Activated CD4-positive, alpha-beta T cell treated with anti-CD3 and anti-CD28 coated beads for 48 hours (primary cell): ENCODE measurements at regions not wholly inside any gene's neighbourhood (a gene's known extent, or its start where the extent isn't known, plus 50 kb on each side); places are given as distances from the start of the nearest gene placed in this dataset.

ENCODE experiments used
- DNase-seq: peaks from one replicate; pipeline ENCODE4 v3.0.0-alpha.2; 2020

DNA sequence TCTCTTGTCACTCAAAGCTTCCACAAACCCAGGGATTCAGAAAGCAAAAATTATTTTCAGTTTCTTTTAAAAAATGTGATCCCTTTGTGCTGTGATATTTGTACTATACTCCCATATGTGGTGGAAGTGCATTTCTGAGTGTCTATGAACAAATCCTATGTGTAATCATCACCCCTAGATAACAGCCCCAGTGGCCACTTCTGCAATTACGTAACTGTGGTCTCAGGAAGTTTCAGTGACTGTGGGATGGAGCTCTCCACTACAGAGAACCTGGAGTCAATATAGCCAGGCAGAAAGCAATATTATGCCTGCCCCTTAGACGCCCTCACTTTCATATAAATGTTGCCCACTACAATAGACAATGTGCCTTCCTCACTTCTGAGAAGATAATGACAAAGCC lies 1101.7 kb upstream of the GHITM start:
- DNase-seq: no peak

DNA sequence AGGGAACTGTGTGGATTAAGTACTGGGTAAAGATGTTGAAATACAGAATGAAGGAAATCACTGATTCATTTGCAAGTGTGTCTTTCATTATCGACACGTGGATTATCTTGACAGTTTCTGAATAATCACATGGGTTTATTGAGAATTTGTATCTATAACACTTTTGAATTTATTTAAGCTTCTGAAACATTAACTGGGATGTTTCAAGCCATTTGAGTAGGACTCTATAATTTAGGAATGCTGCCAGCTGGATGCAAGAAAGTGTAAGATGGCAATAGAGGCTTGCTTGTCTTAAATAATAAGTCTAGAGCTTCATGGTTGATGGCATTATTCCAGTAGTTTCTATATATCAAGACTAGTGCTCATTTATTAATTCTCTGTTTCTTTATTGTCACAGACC lies 1100.7 kb upstream of the GHITM start:
- no peak for DNase-seq

DNA sequence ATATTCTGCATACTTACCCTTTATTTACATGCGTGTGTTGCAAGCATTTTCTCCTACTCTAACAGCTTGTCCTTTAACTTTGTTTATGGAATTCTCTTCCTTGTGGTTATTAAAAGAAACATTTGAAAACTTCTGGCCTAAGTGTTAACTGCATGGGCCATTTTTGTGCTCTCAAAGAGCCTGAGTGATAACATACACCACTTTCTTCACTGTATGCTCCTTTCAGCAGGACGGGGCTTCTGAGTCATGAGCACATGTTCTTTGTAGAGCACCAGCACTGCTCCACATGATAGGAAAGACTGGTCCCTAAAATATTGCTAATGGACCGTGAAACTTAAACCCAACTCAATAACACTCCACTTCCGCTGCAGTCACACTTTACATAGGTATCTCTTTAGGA lies 1093.6 kb upstream of the GHITM start:
- no peak for DNase-seq

DNA sequence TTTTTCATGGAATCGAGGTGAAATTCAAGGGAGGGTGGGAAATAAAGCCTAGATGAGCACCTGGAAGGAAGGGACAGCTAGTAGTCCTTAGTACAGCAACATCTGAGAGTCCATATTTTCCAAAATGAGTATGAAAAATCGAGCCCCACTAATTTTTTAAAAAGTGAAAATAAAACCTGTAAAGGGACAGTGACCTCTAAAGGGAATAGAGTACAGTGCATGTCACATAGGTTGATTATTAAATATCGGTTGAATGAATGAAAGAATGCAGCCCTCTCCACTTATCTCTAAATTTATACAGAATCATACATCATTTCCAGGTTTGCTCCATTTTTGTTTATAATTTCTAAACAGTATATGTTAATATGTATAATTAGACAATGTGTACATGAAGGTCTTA lies 1088.5 kb upstream of the GHITM start:
- DNase-seq: no peak

DNA sequence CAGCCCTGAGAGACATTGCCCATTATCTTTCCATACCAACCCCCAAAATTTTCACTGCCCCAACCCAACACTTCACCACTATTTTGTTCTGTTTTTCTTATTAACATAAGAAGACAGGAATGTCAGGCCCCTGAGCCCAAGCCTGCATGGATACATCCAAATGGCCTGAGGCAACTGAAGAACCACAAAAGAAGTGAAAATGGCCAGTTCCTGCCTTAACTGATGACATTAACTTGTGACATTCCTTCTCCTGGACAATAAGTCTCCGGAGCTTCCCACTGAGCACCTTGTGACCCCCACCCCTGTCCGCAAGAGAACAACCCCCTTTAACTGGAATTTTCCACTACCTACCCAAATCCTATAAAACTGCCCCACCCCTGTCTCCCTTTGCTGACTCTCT lies 1076.4 kb upstream of the GHITM start:
- no peak for DNase-seq

DNA sequence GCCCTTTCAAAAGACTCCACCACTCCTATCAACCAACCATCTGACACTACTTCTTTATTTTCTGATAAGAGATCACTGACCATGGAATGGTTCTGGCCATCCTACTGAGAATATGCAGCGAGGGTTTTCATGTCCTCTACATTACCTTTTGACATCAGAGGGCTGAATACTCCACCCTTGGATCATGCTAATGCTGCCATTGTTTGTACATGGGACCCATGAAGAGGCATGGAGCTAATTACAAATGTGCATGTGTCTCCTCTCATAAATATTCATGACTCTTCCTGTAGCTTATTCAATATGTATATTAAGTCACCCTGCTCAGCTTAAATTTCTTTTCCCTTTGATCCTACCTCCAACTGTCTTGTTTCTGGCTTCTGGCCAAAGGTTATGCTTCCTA lies 1065.8 kb upstream of the GHITM start:
- no peak for DNase-seq

DNA sequence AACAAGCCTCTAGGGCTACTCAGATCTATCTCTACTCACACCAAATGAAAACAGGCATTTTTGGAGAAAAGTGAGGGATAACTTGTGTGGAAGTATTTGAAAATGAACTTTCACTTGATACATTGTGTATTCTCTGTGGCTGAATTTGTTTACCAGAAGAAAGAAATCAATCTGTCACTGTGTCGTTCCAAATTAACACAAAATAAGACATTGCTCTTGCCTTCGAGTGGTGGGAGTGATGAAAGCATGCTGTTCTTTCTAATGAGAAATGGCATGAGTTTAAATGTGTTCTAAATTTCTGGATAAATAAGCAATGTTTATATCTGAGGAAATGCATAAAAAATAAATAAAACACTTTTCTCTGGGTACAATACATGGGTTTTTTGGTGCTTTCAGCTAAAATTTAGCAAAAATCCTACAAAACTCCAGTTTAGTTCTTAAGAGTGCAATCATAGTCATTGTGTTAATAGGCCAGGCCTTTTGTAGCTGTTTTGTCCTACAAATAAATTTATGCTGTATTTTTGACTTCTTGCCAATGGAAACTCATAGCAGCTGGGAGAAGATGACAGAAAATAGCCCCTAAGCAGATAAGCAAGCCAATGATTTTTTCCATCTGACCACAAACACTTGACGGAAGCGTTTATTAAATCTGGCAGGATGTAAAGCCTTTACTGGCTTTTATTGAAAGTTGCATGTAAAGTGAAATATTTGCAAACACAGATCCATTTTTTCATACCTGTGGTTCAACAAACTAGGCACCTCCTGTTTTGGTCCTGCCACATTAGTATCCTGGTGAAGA lies 1064.1 kb upstream of the GHITM start:
- DNase-seq: no peak

DNA sequence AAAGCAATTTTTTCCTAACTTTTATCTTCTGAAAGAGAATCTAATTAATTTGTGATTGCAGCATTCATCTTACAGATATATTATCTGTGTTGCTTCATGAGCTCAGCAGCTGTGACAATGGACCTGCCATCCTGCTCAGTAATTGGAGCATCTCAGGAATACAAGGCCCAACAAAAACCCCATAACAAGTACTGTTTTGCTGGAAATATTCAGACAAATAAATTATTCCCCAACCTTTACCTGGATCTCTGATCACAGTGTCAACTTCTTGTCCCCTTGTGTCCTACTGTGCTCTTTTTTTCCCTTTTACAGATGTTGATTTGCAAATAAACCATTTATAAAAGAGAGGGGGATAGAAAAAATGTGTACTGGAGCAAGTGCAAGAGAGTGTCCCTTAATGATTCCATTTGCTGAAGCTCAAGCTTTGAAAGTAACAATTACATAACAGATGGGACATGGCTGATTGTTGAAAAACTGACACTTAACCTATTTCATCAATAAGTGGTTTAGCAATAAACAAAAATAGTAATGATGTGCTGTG lies 1063.4 kb upstream of the GHITM start:
- DNase-seq: no peak

DNA sequence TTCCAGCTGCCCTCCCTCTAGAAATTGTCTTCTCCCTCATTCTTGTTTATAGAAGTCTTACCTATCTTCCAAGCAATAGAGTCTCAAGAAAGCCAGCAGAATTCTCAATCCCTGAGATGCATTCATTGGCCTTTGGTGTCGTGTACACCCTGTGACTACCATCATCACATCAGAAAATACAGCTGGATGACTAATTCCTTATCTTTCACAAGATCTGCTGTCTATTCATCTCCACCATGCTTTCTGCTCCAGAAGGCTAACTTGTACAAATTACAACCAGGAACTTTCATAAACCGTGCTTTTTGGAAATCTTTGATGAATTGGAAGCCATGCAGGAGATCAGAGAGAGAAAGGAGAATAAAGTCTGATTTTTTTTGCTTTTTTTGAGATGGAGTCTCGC lies 1062.9 kb upstream of the GHITM start:
- no peak for DNase-seq

DNA sequence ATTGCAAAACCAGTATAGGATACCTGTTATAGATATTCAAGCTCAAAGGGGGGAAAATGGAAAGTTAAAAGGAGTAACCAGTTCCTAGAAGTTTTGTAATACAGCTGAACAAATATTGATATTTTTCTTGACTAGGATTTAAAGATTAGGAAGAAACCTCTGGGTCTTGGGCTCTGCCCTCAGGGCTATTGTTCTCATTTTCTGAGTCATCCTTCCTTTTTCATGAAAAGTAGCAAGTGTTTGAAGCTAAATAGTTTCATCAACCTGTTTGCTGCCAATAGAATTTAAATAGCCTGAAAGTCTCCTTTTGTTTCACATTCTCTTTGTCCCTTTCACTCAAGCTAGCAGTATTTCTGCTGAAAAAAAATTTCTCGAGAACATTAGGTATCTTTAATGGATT lies 1061.1 kb upstream of the GHITM start:
- no peak for DNase-seq

DNA sequence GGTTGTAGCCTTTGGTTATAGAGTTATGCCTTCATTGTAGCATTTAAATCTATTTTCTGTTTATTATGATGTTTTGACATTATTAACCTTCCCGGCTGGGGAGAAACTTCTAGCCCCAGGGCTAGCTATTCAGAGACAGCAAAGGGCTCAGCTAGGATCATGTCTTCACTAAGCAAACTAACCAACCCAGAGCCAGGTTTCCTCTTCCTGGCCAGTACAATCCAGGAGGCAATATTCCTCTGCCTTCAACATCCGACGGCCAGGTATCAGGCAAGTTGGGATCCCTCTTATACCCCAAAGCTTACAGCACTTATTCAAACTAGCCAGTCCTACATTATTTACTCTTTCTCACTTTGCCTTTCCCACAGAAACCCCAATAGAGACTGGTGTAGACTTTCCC lies 1060.7 kb upstream of the GHITM start:
- DNase-seq: no peak

DNA sequence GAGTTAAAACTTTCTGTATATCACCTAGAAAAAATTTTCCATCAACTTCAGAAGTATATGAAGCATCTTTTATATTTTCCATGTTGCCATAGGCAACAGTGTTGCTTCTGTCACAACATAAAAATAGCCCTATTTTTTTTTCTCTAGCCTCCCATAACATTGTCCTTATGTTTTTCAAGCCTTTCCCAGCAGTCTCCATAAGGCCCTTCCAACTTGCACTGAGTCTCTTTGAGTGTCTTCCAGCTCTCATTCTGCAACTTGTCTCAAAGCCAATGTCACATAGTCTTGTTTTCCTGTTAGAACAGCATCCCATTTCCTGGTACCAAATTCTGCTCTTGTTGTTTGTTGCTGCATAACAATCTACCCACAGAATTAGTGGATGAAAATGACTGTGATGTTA lies 1055.5 kb upstream of the GHITM start:
- no peak for DNase-seq

DNA sequence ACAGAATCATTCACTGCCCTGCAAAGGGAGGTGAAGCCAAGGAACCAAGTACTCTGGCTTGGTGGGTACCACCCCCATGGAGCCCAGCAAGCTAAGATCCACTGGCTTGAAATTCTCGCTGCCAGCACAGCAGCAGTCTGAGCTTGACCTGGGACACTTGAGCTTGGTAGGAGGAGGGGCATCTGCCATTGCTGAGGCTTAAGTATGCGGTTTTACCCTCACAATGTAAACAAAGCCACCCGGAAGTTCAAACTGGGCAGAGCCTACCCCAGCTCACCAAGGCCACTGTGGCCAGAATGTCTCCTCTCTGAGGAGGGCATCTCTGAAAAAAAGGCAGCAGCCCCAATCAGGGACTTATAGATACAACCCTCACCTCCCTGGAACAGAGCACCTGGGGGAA lies 1050.0 kb upstream of the GHITM start:
- no peak for DNase-seq

DNA sequence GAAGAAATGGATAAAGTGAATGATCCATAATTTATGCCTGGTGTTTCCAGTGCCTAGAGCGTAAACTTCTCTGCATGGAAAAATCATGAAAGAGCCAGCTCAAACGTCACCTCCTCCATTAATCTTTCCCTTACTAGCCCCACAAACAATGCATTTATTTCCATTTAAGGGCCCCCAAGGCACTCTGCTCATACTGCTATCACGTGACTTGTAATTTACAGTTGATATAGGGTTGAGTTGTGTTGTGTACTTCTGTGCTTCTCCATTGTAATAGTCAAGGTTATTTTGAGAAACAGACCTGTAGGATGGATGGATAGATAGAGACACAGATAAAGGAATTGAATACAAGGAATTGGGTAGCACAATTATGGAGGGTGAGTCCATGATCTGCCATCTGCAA lies 1034.7 kb upstream of the GHITM start:
- DNase-seq: no peak

DNA sequence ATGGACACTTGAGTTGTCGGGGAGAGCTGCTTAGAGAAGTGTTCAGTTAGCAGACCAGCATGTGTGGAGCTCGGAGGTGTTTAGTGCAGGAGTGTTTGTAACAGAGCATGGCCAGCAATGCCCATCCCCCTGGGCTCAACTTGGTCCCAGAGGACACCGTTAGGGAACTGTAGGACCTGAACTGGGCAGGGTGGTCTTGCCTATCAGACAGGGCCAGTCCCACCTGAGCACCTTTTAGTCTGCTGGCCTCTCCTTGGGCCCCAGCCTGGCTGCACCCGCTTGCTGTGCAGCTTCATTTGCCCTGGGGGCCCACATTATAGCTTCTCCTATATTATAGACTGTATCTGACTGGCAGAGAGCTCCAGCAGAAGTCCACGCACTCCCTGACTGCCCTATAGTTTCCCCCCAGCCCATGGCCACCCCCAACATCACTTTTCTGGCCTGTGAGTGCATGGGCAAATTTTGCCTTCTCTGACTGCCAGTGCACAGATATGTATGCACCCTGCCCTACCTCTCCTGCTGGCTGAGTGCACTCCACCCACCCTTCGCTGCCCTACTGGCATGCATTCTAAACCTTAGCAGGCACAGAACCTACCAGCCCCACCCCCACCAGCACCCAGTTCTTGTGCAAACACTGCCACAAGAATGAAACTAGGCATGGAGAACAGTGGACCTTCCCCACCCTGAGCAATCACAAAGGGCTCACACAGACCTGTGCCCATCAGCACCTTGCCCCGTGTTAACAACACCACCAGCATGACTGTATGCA lies 1030.6 kb upstream of the GHITM start:
- DNase-seq: no peak

DNA sequence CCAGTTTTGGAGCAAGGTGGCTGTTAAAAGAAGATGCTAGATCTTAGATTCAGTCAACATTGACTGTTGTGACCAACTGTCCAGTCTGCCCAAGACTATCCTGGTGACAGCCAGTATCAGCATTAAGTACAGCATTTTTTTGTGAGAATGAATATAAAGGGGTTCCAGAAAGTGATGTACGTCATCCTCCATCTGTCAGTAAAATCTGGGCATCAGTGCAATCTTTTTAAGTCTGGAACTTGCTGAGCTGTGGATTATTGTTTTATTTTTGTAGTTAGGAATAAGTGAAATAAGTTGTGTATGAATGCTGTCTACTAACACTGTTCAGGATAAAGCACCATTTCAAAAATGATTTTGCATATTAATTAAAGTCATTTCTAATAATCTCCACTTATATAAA lies 1020.0 kb upstream of the GHITM start:
- DNase-seq: no peak

DNA sequence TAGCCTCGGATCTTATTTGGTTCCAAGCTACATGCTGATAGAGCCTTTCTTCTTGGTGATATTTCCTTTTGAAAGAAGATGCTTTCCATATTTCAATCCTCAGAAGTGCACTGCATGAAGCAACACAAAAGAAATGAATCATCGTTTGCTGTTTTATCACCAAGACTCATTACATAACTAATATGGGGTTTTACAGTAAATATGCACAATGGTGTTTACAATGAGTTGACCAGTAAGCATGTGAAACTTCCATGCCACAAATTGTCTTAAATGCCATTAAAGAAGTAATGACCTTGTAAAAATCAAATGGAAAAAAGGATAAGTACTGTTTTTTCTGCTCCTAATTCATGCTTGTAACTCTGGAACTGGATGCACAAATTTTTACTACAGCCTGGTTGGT lies 1017.0 kb upstream of the GHITM start:
- DNase-seq: no peak

DNA sequence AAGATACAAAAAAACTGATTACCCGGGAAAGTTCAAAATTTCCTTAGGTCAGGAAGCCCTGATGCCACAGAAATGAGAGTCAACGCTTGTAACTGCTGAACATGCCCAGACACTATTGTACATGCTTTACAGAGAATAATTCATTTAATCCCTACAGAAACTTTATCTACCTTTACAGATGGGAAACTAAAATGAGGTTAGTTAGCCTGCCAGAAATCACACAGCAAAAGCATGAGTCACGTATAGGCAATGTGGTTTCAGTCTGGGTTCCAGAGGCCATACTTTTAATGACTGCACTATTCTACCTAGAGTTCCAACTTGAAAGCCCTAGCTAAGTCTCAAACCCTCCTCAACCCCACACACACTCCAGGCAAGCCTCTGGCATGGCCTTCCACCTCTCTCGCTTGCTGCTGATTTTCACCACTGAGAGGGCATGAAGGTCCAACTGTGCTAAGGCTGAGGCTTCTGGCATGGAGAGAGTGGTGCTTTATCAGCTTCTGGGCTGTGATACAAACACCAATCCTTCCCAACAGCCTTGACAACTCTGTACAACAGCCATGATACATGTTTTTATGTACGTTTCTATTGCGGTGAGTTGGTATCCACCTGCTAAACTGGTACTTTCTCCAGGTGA lies 1011.2 kb upstream of the GHITM start:
- no peak for DNase-seq

DNA sequence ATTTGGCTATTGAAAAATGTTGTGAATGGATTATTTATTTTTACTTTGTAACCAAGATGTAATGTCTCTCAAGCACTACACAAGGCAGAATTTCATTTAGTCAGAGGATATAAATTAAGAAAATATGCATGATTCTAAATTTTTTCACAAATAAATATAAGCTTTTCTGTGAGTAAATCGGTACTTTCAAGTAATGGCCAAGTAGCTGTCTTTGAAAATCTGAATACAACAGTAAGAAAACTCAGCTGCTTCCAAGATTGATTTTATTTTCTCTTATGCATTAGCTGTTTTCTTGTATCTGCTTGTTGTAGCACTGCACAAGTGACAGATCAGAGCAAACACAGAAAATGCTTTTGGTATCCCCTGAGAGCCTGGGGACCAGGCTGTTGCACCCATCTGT lies 998.5 kb upstream of the GHITM start:
- DNase-seq: no peak

DNA sequence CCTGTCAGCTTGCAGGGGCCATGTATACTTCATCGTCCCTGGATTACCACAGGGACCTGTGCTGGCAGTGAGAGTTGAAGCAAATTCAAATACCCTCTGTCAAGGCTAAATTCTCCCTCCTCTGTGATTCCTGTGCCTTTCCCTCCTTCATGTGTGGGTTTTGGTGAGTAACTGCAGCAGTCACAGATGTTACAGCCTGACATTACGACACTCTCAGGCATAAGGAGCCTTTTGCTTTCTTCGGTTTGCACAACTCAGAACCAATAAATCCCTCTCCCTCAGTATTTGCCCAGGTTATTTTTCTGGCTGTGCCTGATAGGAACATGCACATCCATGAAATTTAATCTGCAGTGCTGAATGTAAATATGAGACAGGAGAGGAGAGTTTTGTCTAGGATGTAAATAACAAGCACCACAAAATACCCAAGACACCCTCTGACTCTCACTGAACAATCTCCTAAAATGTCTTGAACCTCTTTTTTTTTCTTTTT lies 997.2 kb upstream of the GHITM start:
- DNase-seq: no peak

DNA sequence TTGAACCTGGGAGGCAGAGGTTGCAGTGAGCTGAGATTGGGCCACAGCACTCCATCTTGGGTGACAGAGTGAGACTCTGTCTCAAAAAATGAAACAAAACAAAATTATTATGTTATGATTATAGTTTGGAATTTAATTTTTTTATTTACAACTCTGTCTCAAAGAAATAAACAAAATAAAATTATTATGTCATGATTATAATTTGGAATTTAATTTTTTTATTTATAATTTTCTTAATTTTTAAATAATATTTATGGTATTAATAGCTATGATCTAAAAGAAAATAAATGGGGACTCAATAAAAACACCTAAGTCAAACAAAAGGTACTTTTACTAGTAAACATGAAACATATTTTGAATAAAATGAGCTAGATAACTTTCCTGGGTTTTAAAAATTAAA lies 994.8 kb upstream of the GHITM start:
- no peak for DNase-seq

DNA sequence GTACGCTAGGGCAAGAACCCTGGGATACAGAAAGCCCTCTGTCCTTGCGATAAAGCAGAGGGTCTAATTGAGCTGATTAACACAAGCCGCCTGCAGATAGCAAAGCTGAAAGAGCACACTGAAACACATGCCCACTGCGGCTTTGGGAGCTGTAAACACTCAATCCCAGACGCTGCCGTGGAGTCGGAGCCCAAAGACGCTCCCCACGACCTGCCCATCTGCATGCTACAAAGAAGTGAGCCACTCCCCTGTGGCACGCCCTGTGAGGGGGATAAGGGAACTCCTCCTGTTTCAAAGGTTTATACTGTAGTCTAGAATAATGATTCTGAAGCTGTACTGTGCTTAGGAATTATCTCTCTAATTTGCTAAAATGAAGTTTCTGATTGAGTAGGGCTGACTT lies 985.6 kb upstream of the GHITM start:
- DNase-seq: no peak

DNA sequence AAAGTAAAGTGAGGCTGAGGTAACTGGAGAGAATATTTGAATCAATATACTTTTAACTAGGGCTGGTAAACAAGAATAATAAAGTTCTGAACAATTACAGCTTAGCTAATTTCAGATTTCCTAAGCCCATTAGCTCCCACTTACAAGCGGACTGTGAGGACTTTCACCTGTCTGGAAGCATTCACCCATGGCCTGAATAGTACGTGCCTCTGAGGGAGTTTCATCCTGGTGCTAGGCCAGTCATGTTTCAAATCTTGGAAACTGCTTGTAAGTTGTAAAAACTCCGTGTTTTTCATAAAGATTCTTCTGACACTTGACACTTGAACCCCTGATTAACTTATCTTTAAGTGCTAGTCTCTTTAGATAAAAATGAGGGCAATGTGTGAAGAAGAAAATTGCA lies 975.2 kb upstream of the GHITM start:
- no peak for DNase-seq

DNA sequence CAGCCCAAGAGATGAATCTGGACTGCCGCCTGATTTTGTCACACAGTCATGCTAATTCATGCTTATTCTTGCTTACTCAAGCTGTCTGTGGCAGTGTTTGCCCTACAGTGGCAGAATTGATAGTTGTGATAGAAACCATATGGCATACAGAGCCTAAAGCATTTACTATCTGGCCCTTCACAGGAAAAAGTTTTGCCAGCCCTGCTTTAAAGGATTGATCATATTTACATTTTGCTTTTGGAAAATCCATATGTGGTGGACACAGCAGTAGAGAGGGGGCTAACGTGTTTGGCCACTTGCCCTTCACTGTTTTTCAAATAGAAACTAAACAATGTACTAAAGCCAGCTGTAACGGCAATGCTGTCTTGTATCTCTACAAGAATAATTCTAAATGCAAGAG lies 974.0 kb upstream of the GHITM start:
- DNase-seq: no peak
